ENCODE measurements at regions not wholly inside any gene's neighbourhood (a gene's known extent, or its start where the extent isn't known, plus 50 kb on each side); places are given as distances from the start of the nearest gene placed in this dataset.

DNA sequence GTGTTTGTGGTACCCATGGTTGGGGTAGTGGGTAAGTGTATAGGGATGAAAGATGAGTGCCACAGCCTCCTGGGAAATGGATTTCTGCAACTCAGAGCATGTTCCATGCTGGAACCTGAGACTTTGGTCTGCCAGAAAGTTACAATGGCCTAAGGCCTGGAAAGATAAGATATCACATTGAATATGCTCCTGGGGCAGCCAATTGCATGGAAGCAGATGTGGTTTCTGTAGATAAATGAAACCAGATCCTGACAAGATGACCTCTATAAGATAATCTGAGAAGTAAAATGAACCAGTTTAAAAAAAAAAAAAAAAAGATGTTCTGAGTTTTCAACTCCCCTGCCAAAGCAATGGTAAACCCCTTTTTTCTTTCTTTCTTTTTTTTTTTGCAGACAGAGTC, 91.4 kb upstream of the NCK2 start:
- H3K27ac ChIP-seq (ENCODE audit: insufficient read depth, low read length, poor library complexity, severe bottlenecking) = no peak overlapping the region

DNA sequence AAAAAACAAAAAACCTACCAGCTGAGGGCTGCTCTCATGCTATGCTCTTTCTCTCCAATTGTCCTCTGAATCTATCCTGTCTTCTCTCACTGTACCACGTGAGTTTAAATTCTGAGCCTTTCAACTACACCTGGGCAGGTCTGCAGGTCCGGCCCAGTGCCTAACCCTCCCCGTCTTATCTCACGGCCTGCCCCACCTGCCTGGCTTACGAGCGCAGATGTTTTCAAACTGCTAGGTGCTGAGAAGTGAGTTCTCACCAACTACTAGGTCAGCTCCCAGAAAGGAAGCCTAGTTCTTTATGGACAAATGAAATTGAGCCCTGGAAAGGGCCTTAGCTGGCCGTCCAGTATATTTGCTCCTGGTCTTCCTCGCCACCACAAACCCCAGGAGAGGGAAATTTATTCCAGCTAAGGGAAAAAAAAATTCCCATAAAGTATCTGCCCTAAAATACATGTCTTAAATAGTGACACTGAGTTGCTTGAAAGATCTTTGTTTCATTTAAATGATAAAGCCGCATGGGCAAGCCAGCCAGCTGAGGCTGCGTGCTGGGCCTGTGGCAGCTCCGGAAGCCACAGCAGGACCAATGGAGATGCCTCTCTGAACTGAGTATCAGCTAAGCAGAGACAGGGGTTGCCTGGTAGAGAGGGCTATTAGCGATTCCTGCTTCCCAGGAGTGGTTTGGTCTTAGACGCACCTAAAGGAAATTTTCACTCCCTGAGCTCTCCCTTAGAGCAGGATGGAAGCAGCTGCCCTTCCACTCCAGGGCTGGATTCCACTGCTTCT, 92.5 kb upstream of the NCK2 start:
- Histone ChIP-seq H3K4me1 (ENCODE audit: control insufficient read depth, insufficient read depth, low read length, poor library complexity, severe bottlenecking) (no peaks in the 10 kb centered on the region), H3K9me3 (ENCODE audit: control insufficient read depth, low read length) (no peaks in the 10 kb centered on the region)

More for the DNA sequence above, 91.4 kb upstream of the NCK2 start:
- no peaks in the 10 kb centered on the region for H3K36me3 ChIP-seq (ENCODE audit: control insufficient read depth, insufficient read depth, low read length)
- H3K4me3 ChIP-seq (ENCODE audit: insufficient read depth, low read depth, low read length, poor library complexity, severe bottlenecking) = no peak overlapping the region
- no peaks in the 10 kb centered on the region for H3K9me3 ChIP-seq (ENCODE audit: control insufficient read depth, low read length)
- no peaks in the 10 kb centered on the region for H3K27me3 ChIP-seq (replicated peaks; ENCODE audit: control insufficient read depth, insufficient read depth, low read length, poor library complexity, severe bottlenecking)
- no peaks in the 10 kb centered on the region for H3K4me1 ChIP-seq (ENCODE audit: control insufficient read depth, insufficient read depth, low read length, poor library complexity, severe bottlenecking)
- no peak for DNase-seq

DNA sequence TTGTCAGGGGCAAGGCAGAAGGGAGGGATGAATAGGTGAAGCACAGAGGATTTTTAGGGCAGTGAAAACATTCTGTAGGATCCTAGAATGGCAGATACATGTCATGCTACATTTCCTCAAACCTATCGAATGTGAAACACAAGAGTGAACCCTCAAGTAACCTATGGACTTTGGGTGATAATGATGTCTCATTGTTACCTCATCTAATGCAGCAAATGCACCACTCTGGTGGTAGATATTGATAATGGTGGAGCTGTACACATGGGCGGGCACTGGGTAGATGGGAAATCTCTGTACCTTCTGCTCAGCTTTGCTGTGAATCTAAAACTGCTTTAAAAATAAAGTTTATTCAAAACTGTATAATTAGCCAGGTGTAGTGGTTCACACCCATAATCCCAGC, 95.2 kb upstream of the NCK2 start:
- H3K9me3 ChIP-seq (ENCODE audit: control insufficient read depth, low read length) = no peaks in the 10 kb centered on the region
- no peak for DNase-seq
- H3K27me3 ChIP-seq (replicated peaks; ENCODE audit: control insufficient read depth, insufficient read depth, low read length, poor library complexity, severe bottlenecking) = no peaks in the 10 kb centered on the region
- no peaks in the 10 kb centered on the region for H3K4me1 ChIP-seq (ENCODE audit: control insufficient read depth, insufficient read depth, low read length, poor library complexity, severe bottlenecking)
- H3K36me3 ChIP-seq (ENCODE audit: control insufficient read depth, insufficient read depth, low read length) = no peaks in the 10 kb centered on the region
- no peak overlapping the region for H3K4me3 ChIP-seq (ENCODE audit: insufficient read depth, low read depth, low read length, poor library complexity, severe bottlenecking)
- H3K27ac ChIP-seq (ENCODE audit: insufficient read depth, low read length, poor library complexity, severe bottlenecking) = no peak overlapping the region

More for the DNA sequence above, 92.5 kb upstream of the NCK2 start:
- no peaks in the 10 kb centered on the region for H3K36me3 ChIP-seq (ENCODE audit: control insufficient read depth, insufficient read depth, low read length)
- H3K4me3 ChIP-seq (ENCODE audit: insufficient read depth, low read depth, low read length, poor library complexity, severe bottlenecking) = no peak overlapping the region
- DNase-seq = no peak
- H3K27me3 ChIP-seq (replicated peaks; ENCODE audit: control insufficient read depth, insufficient read depth, low read length, poor library complexity, severe bottlenecking) = no peaks in the 10 kb centered on the region
- no peak overlapping the region for H3K27ac ChIP-seq (ENCODE audit: insufficient read depth, low read length, poor library complexity, severe bottlenecking)

DNA sequence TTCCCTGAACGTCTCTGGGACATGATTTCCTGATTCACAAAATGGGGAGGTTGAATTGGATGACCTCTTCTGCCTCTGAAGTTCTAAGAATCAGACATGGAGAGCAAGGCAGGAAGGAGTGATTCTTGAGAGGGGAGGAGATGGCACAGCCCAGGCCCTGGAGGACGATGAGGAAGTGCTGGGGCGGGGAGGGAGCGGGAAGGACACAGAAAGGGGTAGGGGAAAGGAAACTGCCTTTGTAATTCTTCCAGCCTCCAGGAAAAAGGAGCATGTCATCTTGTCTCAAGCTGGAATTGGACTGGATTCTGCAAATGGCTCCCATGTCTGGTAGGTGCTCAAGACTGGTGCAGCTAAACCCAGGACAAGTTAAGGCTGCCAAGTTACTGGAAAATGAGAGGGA, 97.0 kb upstream of the NCK2 start:
- Histone ChIP-seq H3K4me3 (ENCODE audit: insufficient read depth, low read depth, low read length, poor library complexity, severe bottlenecking) (no peak overlapping the region), H3K27ac (ENCODE audit: insufficient read depth, low read length, poor library complexity, severe bottlenecking) (no peak overlapping the region), H3K4me1 (ENCODE audit: control insufficient read depth, insufficient read depth, low read length, poor library complexity, severe bottlenecking) (no peaks in the 10 kb centered on the region), H3K36me3 (ENCODE audit: control insufficient read depth, insufficient read depth, low read length) (no peaks in the 10 kb centered on the region), H3K27me3 (replicated peaks; ENCODE audit: control insufficient read depth, insufficient read depth, low read length, poor library complexity, severe bottlenecking) (no peaks in the 10 kb centered on the region), H3K9me3 (ENCODE audit: control insufficient read depth, low read length) (no peaks in the 10 kb centered on the region)
- DNase-seq = no peak

DNA sequence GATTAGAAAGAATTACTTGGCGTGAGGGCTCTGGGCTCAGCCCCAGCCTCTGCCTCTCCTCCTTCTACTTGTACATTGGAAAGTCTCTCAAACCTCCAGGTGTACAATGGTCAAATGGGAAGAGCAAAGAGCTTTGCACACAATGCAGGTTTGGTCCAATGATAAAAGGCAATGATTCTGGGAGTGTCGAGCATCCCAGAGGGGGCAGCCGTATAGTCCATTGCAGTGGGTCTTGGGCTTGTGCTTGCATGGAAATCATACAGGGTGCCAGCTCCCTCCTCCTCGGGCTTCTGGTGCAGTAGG, 98.0 kb upstream of the NCK2 start:
- no peaks in the 10 kb centered on the region for H3K9me3 ChIP-seq (ENCODE audit: control insufficient read depth, low read length)
- no peak for DNase-seq
- H3K4me1 ChIP-seq (ENCODE audit: control insufficient read depth, insufficient read depth, low read length, poor library complexity, severe bottlenecking) = no peaks in the 10 kb centered on the region
- no peaks in the 10 kb centered on the region for H3K36me3 ChIP-seq (ENCODE audit: control insufficient read depth, insufficient read depth, low read length)
- H3K27me3 ChIP-seq (replicated peaks; ENCODE audit: control insufficient read depth, insufficient read depth, low read length, poor library complexity, severe bottlenecking) = no peaks in the 10 kb centered on the region
- no peak overlapping the region for H3K4me3 ChIP-seq (ENCODE audit: insufficient read depth, low read depth, low read length, poor library complexity, severe bottlenecking)
- no peak overlapping the region for H3K27ac ChIP-seq (ENCODE audit: insufficient read depth, low read length, poor library complexity, severe bottlenecking)

DNA sequence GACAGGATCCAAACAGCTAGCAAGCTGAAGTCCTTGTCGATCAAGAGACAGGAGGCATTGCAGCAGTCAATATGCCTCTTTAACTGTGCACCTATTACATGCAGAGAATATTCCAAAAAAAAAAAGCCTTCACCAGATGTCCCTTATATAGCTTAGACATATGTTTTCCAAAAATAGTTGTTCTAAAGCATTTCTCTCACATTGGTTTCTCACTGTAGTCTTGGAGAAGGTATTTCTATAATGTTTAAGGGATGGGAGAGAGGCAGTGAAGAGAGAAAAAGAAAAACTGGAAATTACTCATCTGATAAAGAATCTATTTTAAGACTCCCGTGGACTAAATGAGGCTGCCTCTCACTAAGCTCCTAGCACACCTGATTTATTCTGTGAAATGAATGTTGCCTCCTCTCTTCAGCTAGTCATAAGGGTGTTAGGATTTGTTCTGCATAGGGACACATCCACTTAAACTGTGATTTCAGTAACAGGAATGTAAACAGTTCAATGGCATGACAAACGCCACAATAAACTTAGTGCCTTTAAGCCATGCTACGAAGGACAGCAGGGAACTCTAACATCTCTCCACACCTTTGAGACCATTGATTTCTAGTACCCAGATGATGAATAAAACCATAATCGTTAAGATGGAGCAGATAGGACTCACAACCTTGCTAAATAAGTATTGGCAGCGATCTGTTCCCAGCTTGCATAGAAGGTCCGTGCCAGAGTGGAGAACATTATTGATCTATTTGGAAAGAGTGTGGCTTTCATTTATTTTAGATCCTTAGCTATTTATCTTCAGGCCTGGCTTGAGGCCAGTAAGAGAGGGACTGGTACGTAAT, 98.6 kb upstream of the NCK2 start:
- no peak for DNase-seq
- Histone ChIP-seq H3K4me1 (ENCODE audit: control insufficient read depth, insufficient read depth, low read length, poor library complexity, severe bottlenecking) (no peaks in the 10 kb centered on the region), H3K27ac (ENCODE audit: insufficient read depth, low read length, poor library complexity, severe bottlenecking) (no peak overlapping the region)

DNA sequence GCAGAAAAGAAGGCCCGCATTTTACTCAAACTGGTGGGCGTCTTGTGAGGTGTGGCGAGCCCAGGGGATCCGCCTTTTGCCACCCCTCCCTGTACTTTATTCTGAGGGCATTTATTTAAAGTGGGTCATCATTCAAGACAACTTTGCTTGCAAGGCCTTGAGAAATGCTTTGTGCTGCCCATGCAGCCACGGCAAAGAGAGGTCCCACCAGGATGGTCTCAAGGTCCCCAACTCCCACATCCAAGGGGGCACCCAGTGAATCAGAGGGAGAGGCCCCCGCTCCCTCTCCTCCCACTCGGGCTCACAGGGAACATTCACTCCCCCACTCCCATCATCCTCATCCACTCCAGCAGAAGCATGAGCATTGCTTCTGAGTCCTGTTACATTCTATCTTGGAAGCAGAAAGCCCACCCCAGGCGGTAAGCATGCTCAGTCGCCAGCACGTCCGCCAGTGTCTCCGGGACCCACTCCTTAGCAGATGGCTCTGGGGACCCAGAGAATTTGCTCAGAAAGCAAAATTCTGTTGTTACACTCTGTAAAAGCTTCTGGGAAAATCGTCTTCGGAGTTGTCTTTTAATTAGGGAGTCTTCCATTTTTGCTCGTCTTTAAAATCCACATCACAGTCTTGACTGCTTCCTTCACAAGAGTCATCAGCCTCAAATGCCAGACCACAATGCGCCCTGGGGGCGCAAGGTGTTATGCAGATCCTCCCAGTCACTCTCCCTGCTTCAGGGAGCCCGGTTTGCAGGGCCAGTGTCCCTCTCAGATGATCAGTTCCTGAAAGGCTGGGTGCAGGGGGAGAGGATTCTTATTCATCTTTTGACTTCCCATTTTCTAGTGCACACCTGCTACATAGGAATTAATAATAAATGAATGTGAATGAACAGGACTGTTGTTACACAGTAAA, 99.4 kb upstream of the NCK2 start:
- Histone ChIP-seq H3K9me3 (ENCODE audit: control insufficient read depth, low read length) (no peaks in the 10 kb centered on the region), H3K27me3 (replicated peaks; ENCODE audit: control insufficient read depth, insufficient read depth, low read length, poor library complexity, severe bottlenecking) (no peaks in the 10 kb centered on the region), H3K4me3 (ENCODE audit: insufficient read depth, low read depth, low read length, poor library complexity, severe bottlenecking) (no peak overlapping the region), H3K4me1 (ENCODE audit: control insufficient read depth, insufficient read depth, low read length, poor library complexity, severe bottlenecking) (no peaks in the 10 kb centered on the region), H3K27ac (ENCODE audit: insufficient read depth, low read length, poor library complexity, severe bottlenecking) (no peak overlapping the region), H3K36me3 (ENCODE audit: control insufficient read depth, insufficient read depth, low read length) (no peaks in the 10 kb centered on the region)
- DNase-seq = no peak

More for the DNA sequence above, 98.6 kb upstream of the NCK2 start:
- H3K4me3 ChIP-seq (ENCODE audit: insufficient read depth, low read depth, low read length, poor library complexity, severe bottlenecking) = no peak overlapping the region
- no peaks in the 10 kb centered on the region for H3K9me3 ChIP-seq (ENCODE audit: control insufficient read depth, low read length)
- H3K27me3 ChIP-seq (replicated peaks; ENCODE audit: control insufficient read depth, insufficient read depth, low read length, poor library complexity, severe bottlenecking) = no peaks in the 10 kb centered on the region
- H3K36me3 ChIP-seq (ENCODE audit: control insufficient read depth, insufficient read depth, low read length) = no peaks in the 10 kb centered on the region

DNA sequence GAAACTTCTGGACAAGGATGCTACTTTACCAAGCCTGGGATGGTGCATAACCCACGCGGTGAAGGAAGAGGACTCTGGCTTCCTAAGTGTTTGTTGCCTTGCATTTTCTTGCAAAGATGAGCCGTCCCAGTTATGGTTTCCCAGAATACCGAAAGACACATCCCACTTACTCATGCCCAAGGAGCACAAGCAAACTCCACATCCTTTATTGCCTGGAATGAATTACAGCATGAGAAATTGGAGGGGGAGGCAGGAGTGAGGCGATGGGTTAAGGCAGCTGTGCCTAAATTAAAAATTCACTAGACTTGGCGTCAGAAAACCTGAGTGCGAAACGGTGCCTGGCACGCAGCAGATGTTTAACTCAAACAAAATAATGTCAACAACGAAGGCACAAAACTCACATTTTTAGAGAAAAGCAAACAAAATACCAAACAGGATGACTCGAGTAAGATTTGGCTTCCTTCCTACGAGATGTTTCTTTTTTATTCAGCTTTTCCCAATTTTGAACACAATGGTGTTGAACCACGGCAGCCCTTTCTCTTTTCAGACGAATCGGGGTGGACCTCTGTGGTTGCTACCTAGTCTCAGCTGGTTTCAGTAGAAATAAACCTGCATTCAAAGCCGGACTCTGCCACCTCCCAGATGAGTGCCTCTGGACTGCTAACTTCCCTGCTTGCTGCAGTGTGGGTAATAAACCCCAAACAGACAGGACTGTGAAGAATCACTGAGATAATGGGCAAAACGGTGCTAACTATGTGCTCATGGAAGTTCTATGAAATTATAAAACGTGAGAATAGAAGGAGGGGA, 100.3 kb upstream of the NCK2 start:
- no peaks in the 10 kb centered on the region for H3K4me1 ChIP-seq (ENCODE audit: control insufficient read depth, insufficient read depth, low read length, poor library complexity, severe bottlenecking)

DNA sequence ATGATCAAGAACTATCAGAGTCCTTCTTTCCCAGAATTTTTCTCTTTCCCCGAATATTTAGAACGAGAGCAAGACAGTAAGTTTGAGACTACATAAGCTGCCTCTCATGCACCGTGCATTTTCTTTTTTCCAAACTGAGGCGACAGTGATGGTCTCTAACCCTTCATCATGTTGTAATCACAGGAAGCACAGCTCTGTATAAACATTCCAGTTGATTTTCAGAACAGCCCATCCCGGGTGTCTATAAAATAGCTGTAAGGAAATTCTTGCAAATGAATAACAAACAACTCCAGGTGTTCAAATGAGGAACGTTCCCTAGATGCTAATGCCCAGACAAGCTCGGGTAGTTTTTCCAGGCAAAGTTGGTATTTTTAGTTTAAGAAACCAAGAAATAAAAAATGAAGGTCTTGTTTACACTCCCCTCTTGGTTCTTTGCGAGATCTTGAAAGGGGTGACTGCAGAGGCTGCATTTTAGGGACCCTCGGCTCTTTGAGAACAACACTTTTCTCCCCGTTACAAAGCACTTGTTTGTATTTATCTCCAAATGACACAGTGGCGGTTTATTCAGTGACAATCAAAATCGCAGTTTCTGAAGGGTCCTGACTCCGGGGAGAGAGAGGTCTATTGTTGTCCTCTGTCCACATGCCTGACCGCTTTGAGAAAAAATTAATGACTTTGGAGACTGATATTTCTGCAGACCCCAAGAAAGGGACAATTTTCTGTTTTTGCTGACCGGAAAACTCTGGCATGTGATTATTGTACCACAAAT, 101.1 kb upstream of the NCK2 start:
- no peaks in the 10 kb centered on the region for H3K36me3 ChIP-seq (ENCODE audit: control insufficient read depth, insufficient read depth, low read length)
- DNase-seq = no peak
- H3K27me3 ChIP-seq (replicated peaks; ENCODE audit: control insufficient read depth, insufficient read depth, low read length, poor library complexity, severe bottlenecking) = no peaks in the 10 kb centered on the region
- H3K4me3 ChIP-seq (ENCODE audit: insufficient read depth, low read depth, low read length, poor library complexity, severe bottlenecking) = no peak overlapping the region
- H3K9me3 ChIP-seq (ENCODE audit: control insufficient read depth, low read length) = no peaks in the 10 kb centered on the region
- no peaks in the 10 kb centered on the region for H3K4me1 ChIP-seq (ENCODE audit: control insufficient read depth, insufficient read depth, low read length, poor library complexity, severe bottlenecking)
- no peak overlapping the region for H3K27ac ChIP-seq (ENCODE audit: insufficient read depth, low read length, poor library complexity, severe bottlenecking)

More for the DNA sequence above, 100.3 kb upstream of the NCK2 start:
- no peaks in the 10 kb centered on the region for H3K27me3 ChIP-seq (replicated peaks; ENCODE audit: control insufficient read depth, insufficient read depth, low read length, poor library complexity, severe bottlenecking)
- no peak overlapping the region for H3K27ac ChIP-seq (ENCODE audit: insufficient read depth, low read length, poor library complexity, severe bottlenecking)
- no peaks in the 10 kb centered on the region for H3K9me3 ChIP-seq (ENCODE audit: control insufficient read depth, low read length)
- H3K36me3 ChIP-seq (ENCODE audit: control insufficient read depth, insufficient read depth, low read length) = no peaks in the 10 kb centered on the region
- no peak overlapping the region for H3K4me3 ChIP-seq (ENCODE audit: insufficient read depth, low read depth, low read length, poor library complexity, severe bottlenecking)
- no peak for DNase-seq
